ENCODE measurements at regions not wholly inside any gene's neighbourhood (a gene's known extent, or its start where the extent isn't known, plus 50 kb on each side); places are given as distances from the start of the nearest gene placed in this dataset.

DNA sequence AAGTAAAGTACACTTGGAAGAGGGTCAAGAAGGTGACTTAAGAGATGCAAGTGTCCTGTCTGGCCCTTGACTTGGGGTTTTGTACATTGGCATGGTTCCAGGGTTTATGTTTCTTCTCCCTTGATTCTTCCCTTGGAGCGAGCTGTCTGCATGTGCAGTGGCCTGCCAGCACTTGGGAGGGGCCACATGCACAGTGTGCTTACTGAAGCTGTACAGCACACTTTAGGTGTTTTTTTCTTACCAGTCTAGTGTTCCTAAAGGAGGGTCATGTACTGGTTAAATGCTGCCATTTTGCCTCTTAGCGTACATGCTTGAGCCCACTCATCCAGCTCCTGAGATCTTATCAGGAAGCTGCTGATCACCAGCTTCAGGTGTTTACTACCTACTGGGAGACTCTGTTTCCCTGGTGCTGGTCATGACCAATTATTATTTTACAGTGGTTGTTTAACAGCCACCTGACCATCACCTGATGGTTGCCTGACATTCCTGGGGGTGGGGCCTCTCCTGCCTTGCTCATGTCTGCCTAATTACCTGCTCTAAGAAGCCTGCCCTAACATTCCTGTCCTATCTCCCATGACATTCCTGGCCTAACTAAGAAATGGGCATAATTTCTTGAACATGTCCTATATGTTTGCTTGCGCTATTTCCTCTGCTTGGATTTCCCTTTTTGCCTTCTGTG is 182.9 kb downstream of the MCHR2 start:
- TF ChIP-seq, protein P1, sequence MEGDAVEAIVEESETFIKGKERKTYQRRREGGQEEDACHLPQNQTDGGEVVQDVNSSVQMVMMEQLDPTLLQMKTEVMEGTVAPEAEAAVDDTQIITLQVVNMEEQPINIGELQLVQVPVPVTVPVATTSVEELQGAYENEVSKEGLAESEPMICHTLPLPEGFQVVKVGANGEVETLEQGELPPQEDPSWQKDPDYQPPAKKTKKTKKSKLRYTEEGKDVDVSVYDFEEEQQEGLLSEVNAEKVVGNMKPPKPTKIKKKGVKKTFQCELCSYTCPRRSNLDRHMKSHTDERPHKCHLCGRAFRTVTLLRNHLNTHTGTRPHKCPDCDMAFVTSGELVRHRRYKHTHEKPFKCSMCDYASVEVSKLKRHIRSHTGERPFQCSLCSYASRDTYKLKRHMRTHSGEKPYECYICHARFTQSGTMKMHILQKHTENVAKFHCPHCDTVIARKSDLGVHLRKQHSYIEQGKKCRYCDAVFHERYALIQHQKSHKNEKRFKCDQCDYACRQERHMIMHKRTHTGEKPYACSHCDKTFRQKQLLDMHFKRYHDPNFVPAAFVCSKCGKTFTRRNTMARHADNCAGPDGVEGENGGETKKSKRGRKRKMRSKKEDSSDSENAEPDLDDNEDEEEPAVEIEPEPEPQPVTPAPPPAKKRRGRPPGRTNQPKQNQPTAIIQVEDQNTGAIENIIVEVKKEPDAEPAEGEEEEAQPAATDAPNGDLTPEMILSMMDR (IDR thresholded peaks at IDR 0.05 in 2 of 3, conservative IDR thresholded peaks at IDR 0.05 in 1 of 3; ENCODE audit: insufficient read depth in 2 of 3, low read depth in 1 of 3, low read length in 3 of 3), result no peak
- TF ChIP-seq ESRRA (IDR thresholded peaks at IDR 0.05; ENCODE audit: borderline replicate concordance, low read depth), result no peak
- TF ChIP-seq, protein P2, sequence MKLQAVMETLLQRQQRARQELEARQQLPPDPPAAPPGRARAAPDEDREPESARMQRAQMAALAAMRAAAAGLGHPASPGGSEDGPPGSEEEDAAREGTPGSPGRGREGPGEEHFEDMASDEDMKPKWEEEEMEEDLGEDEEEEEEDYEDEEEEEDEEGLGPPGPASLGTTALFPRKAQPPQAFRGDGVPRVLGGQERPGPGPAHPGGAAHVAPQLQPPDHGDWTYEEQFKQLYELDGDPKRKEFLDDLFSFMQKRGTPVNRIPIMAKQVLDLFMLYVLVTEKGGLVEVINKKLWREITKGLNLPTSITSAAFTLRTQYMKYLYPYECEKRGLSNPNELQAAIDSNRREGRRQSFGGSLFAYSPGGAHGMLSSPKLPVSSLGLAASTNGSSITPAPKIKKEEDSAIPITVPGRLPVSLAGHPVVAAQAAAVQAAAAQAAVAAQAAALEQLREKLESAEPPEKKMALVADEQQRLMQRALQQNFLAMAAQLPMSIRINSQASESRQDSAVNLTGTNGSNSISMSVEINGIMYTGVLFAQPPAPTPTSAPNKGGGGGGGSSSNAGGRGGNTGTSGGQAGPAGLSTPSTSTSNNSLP (IDR thresholded peaks at IDR 0.05; ENCODE audit: borderline replicate concordance, low read depth, low read length), result no peak
- no peak for TF ChIP-seq RAD21 (CRISPR knock-in tag; conservative IDR thresholded peaks at IDR 0.05 in 1 of 2, IDR thresholded peaks at IDR 0.05 in 1 of 2)
- TF ChIP-seq POLR2A (conservative IDR thresholded peaks at IDR 0.05), result no peak
- TF ChIP-seq HNRNPK (IDR thresholded peaks at IDR 0.05; ENCODE audit: low read depth, low read length, poor library complexity, severe bottlenecking), result no peak

Measured in K562 (cell line).